Muscle layer of duodenum (tissue), 2 donors: ENCODE measurements at regions not wholly inside any gene's neighbourhood (a gene's known extent, or its start where the extent isn't known, plus 50 kb on each side); places are given as distances from the start of the nearest gene placed in this dataset.

Source experiments
- H3K27ac ChIP-seq: one replicate; pipeline ENCODE4 v1.7.0; 2013; ENCODE audit warnings: mild to moderate bottlenecking, low read length
- H3K27me3 ChIP-seq: one replicate; pipeline ENCODE4 v1.7.0; 2013; ENCODE audit warnings: low read depth, mild to moderate bottlenecking, control low read depth, low read length
- H3K36me3 ChIP-seq, 2 donors: one replicate each; pipeline ENCODE4 v1.7.0; 2013; ENCODE audit warnings: low read length in 2 of 2, control low read depth in 1 of 2, mild to moderate bottlenecking in 1 of 2; ENCODE audit not compliant: insufficient read depth in 2 of 2, control insufficient read depth in 1 of 2
- H3K4me1 ChIP-seq, 2 donors: one replicate each; pipeline ENCODE4 v1.7.0; 2013; ENCODE audit warnings: low read length in 2 of 2, mild to moderate bottlenecking in 2 of 2, control low read depth in 1 of 2, moderate library complexity in 1 of 2; ENCODE audit not compliant: insufficient read depth in 2 of 2, control insufficient read depth in 1 of 2
- H3K4me3 ChIP-seq, 2 donors: one replicate each; pipeline ENCODE4 v1.7.0; 2013; ENCODE audit warnings: low read length in 2 of 2, low read depth in 1 of 2, mild to moderate bottlenecking in 1 of 2
- H3K9me3 ChIP-seq, 2 donors: one replicate each; pipeline ENCODE4 v1.7.0; 2013; ENCODE audit warnings: low read length in 2 of 2, control low read depth in 1 of 2, mild to moderate bottlenecking in 1 of 2; ENCODE audit not compliant: control insufficient read depth in 1 of 2
- donor health status: healthy.

GRCh38 chr1:244106837-244107493, 55.9 kb downstream of the ZBTB18 start:
- Histone ChIP-seq H3K36me3 (no peaks in the 10 kb centered on the region), H3K4me1 (no peaks in the 10 kb centered on the region), H3K9me3 (no peaks in the 10 kb centered on the region), H3K4me3 (no peak overlapping the region), H3K27ac (no peak overlapping the region), H3K27me3 (no peaks in the 10 kb centered on the region)

- H3K4me3 ChIP-seq: no peak overlapping the region
- H3K9me3 ChIP-seq: no peaks in the 10 kb centered on the region
- no peaks in the 10 kb centered on the region for H3K27me3 ChIP-seq
- no peak overlapping the region for H3K27ac ChIP-seq
- H3K4me1 ChIP-seq: no peaks in the 10 kb centered on the region
- no peaks in the 10 kb centered on the region for H3K36me3 ChIP-seq
Measured at GRCh38 chr1:244111027-244111426, 59.9 kb downstream of the ZBTB18 start.

GRCh38 chr1:244112041-244112440, 61.0 kb downstream of the ZBTB18 start:
- H3K27me3 ChIP-seq: no peaks in the 10 kb centered on the region
- H3K4me1 ChIP-seq: no peaks in the 10 kb centered on the region
- no peak overlapping the region for H3K4me3 ChIP-seq
- no peaks in the 10 kb centered on the region for H3K36me3 ChIP-seq
- no peaks in the 10 kb centered on the region for H3K9me3 ChIP-seq
- no peak overlapping the region for H3K27ac ChIP-seq

GRCh38 chr1:244112636-244113035, 61.6 kb downstream of the ZBTB18 start:
- H3K27ac ChIP-seq: no peak overlapping the region
- no peaks in the 10 kb centered on the region for H3K27me3 ChIP-seq
- H3K4me3 ChIP-seq: no peak overlapping the region
- no peaks in the 10 kb centered on the region for H3K9me3 ChIP-seq
- no peaks in the 10 kb centered on the region for H3K4me1 ChIP-seq
- no peaks in the 10 kb centered on the region for H3K36me3 ChIP-seq

GRCh38 chr1:244113532-244114320, 62.6 kb downstream of the ZBTB18 start:
- Histone ChIP-seq H3K4me1 (no peaks in the 10 kb centered on the region), H3K4me3 (no peak overlapping the region), H3K36me3 (no peaks in the 10 kb centered on the region), H3K9me3 (no peaks in the 10 kb centered on the region), H3K27ac (no peak overlapping the region), H3K27me3 (no peaks in the 10 kb centered on the region)

- Histone ChIP-seq H3K36me3 (no peaks in the 10 kb centered on the region), H3K27me3 (no peaks in the 10 kb centered on the region), H3K27ac (no peak overlapping the region), H3K4me3 (no peak overlapping the region), H3K4me1 (no peaks in the 10 kb centered on the region), H3K9me3 (no peaks in the 10 kb centered on the region)
Measured at GRCh38 chr1:244114892-244115291, 63.8 kb downstream of the ZBTB18 start.

- no peaks in the 10 kb centered on the region for H3K36me3 ChIP-seq
- H3K4me1 ChIP-seq: no peaks in the 10 kb centered on the region
- no peak overlapping the region for H3K27ac ChIP-seq
- no peaks in the 10 kb centered on the region for H3K27me3 ChIP-seq
- no peak overlapping the region for H3K4me3 ChIP-seq
- H3K9me3 ChIP-seq: no peaks in the 10 kb centered on the region
Measured at GRCh38 chr1:244116946-244117345, 65.9 kb downstream of the ZBTB18 start.

- Histone ChIP-seq H3K9me3 (no peaks in the 10 kb centered on the region), H3K27me3 (no peaks in the 10 kb centered on the region), H3K4me3 (no peak overlapping the region), H3K36me3 (no peaks in the 10 kb centered on the region), H3K4me1 (no peaks in the 10 kb centered on the region), H3K27ac (no peak overlapping the region)
Measured at GRCh38 chr1:244118109-244118761, 67.2 kb downstream of the ZBTB18 start.

- H3K9me3 ChIP-seq: no peaks in the 10 kb centered on the region
- no peaks in the 10 kb centered on the region for H3K27me3 ChIP-seq
Measured at GRCh38 chr1:244128591-244129383, 77.7 kb downstream of the ZBTB18 start.

GRCh38 chr1:244137276-244137675, 86.2 kb downstream of the ZBTB18 start:
- no peaks in the 10 kb centered on the region for H3K4me1 ChIP-seq
- no peaks in the 10 kb centered on the region for H3K9me3 ChIP-seq
- no peaks in the 10 kb centered on the region for H3K36me3 ChIP-seq
- no peak overlapping the region for H3K4me3 ChIP-seq
- H3K27me3 ChIP-seq: no peaks in the 10 kb centered on the region
- no peak overlapping the region for H3K27ac ChIP-seq

More at GRCh38 chr1:244128591-244129383, 77.7 kb downstream of the ZBTB18 start:
- Histone ChIP-seq H3K4me1 (no peaks in the 10 kb centered on the region), H3K27ac (no peak overlapping the region), H3K36me3 (no peaks in the 10 kb centered on the region), H3K4me3 (no peak overlapping the region)

- Histone ChIP-seq H3K27me3 (no peaks in the 10 kb centered on the region), H3K9me3 (no peaks in the 10 kb centered on the region), H3K27ac (no peak overlapping the region), H3K4me3 (no peak overlapping the region), H3K4me1 (no peaks in the 10 kb centered on the region), H3K36me3 (no peaks in the 10 kb centered on the region)
Measured at GRCh38 chr1:244137725-244138124, 86.6 kb downstream of the ZBTB18 start.
